Left lung (tissue), 4 donors: ENCODE measurements at regions not wholly inside any gene's neighbourhood (a gene's known extent, or its start where the extent isn't known, plus 50 kb on each side); places are given as distances from the start of the nearest gene placed in this dataset.

Source experiments
- ATAC-seq: fragments of 200-7000 bp; cut with Tn5 transposase; one replicate; pipeline ENCODE4 v1.9.1; 2020; ENCODE audit warnings: moderate library complexity
- DNase-seq, 4 donors: peaks; one replicate each; pipeline ENCODE4 v3.0.0-alpha.2; 2013 to 2020
- H3K27ac ChIP-seq, 2 donors: fragments of 200-600 bp; sonication (generic) in 1 of 2; one replicate each; pipeline versions ENCODE4 v1.5.0 to v1.8.0; 2020 to 2021
- H3K27me3 ChIP-seq, 2 donors: fragments of 200-600 bp; sonication (generic) in 1 of 2; one replicate each; pipeline versions ENCODE4 v1.5.0 to v1.8.0; 2020 to 2021
- H3K36me3 ChIP-seq, 2 donors: fragments of 200-600 bp; sonication (generic) in 1 of 2; one replicate each; pipeline versions ENCODE4 v1.5.0 to v1.8.0; 2020 to 2021
- H3K4me1 ChIP-seq, 2 donors: fragments of 200-600 bp; one replicate each; pipeline ENCODE4 v1.8.0; 2021
- H3K4me3 ChIP-seq, 2 donors: fragments of 200-600 bp; sonication (generic) in 1 of 2; one replicate each; pipeline versions ENCODE4 v1.5.0 to v1.8.0; 2020 to 2021; ENCODE audit warnings: mild to moderate bottlenecking in 1 of 2
- H3K9me3 ChIP-seq, 2 donors: fragments of 200-600 bp; sonication (generic) in 1 of 2; one replicate each; pipeline versions ENCODE4 v1.5.0 to v1.8.0; 2020 to 2021
- CTCF ChIP-seq, 2 donors: fragments of 200-600 bp; sonication (generic) in 1 of 2; IDR thresholded peaks; one replicate each; pipeline versions ENCODE4 v1.5.0 to v1.8.0; 2021; ENCODE audit warnings: antibody characterized with exemption in 2 of 2
- intact Hi-C, 2 donors: fragments of 100-400 bp; cut with DNase I; formaldehyde crosslinking; loops; one replicate each; pipeline versions ENCODE4 v1.11.2 to v1.14.2; 2022
- donor health status: DM: no; HTN: yes; CAD: no.
- donor health status: DM: no; HTN: no; CAD: no.

GRCh38 chr12:114975640-114976310, 291.8 kb upstream of the TBX3 start:
- Histone ChIP-seq H3K27ac (no peak overlapping the region), H3K36me3 (no peaks in the 10 kb centered on the region), H3K4me1 (no peaks in the 10 kb centered on the region), H3K27me3 (no peaks in the 10 kb centered on the region), H3K4me3 (no peak overlapping the region), H3K9me3 (no peaks in the 10 kb centered on the region)
- DNase-seq (no peak), ATAC-seq (no peak)
- TF ChIP-seq CTCF (IDR thresholded peaks at IDR 0.05): no peak
- intact Hi-C loops: no loop called here

- Histone ChIP-seq H3K4me3 (no peak overlapping the region), H3K27ac (no peak overlapping the region), H3K9me3 (no peaks in the 10 kb centered on the region), H3K4me1 (no peaks in the 10 kb centered on the region), H3K36me3 (no peaks in the 10 kb centered on the region), H3K27me3 (no peaks in the 10 kb centered on the region)
- ATAC-seq (no peak), DNase-seq (no peak)
- intact Hi-C loops: no loop called here
- no peak for TF ChIP-seq CTCF (IDR thresholded peaks at IDR 0.05)
Observed at GRCh38 chr12:114974826-114975639, 291.1 kb upstream of the TBX3 start.

GRCh38 chr12:114974333-114974732, 290.4 kb upstream of the TBX3 start:
- no peaks in the 10 kb centered on the region for H3K9me3 ChIP-seq
- intact Hi-C loops: no loop called here

GRCh38 chr12:114968727-114969126, 284.8 kb upstream of the TBX3 start:
- ATAC-seq (no peak), DNase-seq (no peak)
- Histone ChIP-seq H3K27ac (no peak overlapping the region), H3K4me1 (no peaks in the 10 kb centered on the region), H3K36me3 (no peaks in the 10 kb centered on the region), H3K9me3 (no peaks in the 10 kb centered on the region), H3K4me3 (no peak overlapping the region), H3K27me3 (no peaks in the 10 kb centered on the region)
- TF ChIP-seq CTCF (IDR thresholded peaks at IDR 0.05): no peak
- intact Hi-C loops: no loop called here

More at GRCh38 chr12:114974333-114974732, 290.4 kb upstream of the TBX3 start:
- Histone ChIP-seq H3K4me1 (no peaks in the 10 kb centered on the region), H3K27ac (no peak overlapping the region), H3K27me3 (no peaks in the 10 kb centered on the region), H3K36me3 (no peaks in the 10 kb centered on the region), H3K4me3 (no peak overlapping the region)
- ATAC-seq: no peak
- TF ChIP-seq CTCF (IDR thresholded peaks at IDR 0.05): no peak
- DNase-seq: no peak

- intact Hi-C loops: no loop called here
- H3K9me3 ChIP-seq: no peaks in the 10 kb centered on the region
Observed at GRCh38 chr12:114967151-114967550, 283.2 kb upstream of the TBX3 start.

More at GRCh38 chr12:114967151-114967550, 283.2 kb upstream of the TBX3 start:
- ATAC-seq: no peak
- H3K4me3 ChIP-seq: no peak overlapping the region
- no peaks in the 10 kb centered on the region for H3K4me1 ChIP-seq
- no peaks in the 10 kb centered on the region for H3K36me3 ChIP-seq
- no peaks in the 10 kb centered on the region for H3K27me3 ChIP-seq
- no peak overlapping the region for H3K27ac ChIP-seq
- no peak for TF ChIP-seq CTCF (IDR thresholded peaks at IDR 0.05)
- DNase-seq: no peak
